ENCODE measurements at regions not wholly inside any gene's neighbourhood (a gene's known extent, or its start where the extent isn't known, plus 50 kb on each side); places are given as distances from the start of the nearest gene placed in this dataset.

GRCh38 chr13:33934951-33935371 is 117.0 kb downstream of the RFC3 start:
- TF ChIP-seq CTCF (IDR thresholded peaks at IDR 0.05; ENCODE audit: low read depth, low read length) (no peak), EZH2phosphoT487 (IDR thresholded peaks at IDR 0.05; ENCODE audit: low read depth) (no peak)

Data from OCI-LY3 (cell line).